HT-29 (cell line): ENCODE measurements at regions not wholly inside any gene's neighbourhood (a gene's known extent, or its start where the extent isn't known, plus 50 kb on each side); places are given as distances from the start of the nearest gene placed in this dataset.
"Not testable (repeated sequence)": the region's sequence is repeated elsewhere in the genome, so short reads cannot be mapped to it uniquely, and the experiment has no call there.

Experiments used
- DNase-seq: peaks from one replicate; pipeline ENCODE4 v3.0.0-alpha.2; 2015; ENCODE audit warnings: low spot score

DNA sequence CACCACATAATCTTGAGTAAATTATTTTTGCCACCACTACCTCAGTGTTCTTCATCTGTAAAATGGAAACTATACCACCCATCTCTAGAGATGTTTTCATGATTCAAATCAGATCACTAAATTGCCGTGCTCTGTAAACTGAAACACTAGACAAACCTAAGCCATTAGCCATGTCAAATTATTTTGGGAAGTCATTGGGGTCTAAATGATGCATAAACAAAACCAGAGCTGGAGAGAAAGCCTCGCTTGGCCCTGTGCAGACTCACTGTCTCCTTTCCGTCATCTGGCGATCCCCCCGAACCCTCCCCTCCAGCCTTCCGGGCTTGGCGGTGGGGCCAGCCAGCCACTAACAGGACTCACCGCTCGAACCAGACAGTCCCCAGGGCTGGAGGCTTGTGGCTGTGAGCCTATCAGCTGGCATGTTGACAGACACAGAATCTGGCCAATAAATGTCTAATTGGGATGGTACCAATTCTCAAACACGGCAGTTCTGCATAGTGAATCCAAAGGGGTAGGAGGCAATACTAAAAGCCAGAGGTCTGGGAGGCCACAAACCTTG, 256.5 kb downstream of the SEC61B start:
- no peak for DNase-seq

DNA sequence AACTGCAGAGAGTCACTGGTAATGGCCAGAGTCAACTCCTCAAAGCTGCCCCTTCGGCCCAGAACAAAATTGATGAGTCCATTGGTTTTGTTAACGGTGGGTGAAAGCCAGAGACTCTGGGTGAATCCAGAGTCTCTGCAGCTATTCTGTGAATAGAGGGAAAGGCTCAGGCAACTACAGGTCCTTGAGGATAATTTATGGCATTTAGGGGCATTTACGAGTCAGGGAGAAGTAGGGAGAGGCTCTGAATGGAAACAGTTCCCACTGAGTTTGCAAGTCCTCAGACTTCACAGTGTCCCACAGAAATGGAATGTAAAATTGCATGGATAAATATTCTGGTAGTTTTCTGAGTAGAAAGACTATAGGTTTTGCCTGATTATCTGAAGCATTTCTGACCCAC, 257.8 kb downstream of the SEC61B start:
- DNase-seq = no peak

GRCh38 chr9:99485459-99485858, 263.4 kb downstream of the SEC61B start:
- no peak for DNase-seq

GRCh38 chr9:99486684-99487083, 264.6 kb downstream of the SEC61B start:
- DNase-seq = no peak

- no peak for DNase-seq
Measured at GRCh38 chr9:99488131-99489059, 266.3 kb downstream of the SEC61B start.

DNA sequence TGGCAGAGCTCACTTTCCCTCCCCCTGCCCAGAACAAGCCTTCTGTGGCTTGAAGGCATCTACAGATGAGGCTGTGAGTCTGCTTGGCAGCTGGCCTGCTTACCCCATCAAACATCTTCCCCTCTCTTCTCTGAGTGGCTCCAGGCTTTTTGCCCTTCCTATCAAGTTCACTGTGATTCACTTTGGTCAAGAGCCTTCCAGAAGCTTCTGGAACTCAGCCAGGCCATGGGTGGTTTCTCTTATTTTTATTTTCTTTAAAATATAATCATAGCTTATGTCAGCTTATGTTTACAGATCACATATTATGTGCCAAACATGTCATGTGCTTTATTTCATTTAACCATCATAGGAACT, 267.0 kb downstream of the SEC61B start:
- no peak for DNase-seq

GRCh38 chr9:99490729-99491128, 268.6 kb downstream of the SEC61B start:
- no peak for DNase-seq

DNA sequence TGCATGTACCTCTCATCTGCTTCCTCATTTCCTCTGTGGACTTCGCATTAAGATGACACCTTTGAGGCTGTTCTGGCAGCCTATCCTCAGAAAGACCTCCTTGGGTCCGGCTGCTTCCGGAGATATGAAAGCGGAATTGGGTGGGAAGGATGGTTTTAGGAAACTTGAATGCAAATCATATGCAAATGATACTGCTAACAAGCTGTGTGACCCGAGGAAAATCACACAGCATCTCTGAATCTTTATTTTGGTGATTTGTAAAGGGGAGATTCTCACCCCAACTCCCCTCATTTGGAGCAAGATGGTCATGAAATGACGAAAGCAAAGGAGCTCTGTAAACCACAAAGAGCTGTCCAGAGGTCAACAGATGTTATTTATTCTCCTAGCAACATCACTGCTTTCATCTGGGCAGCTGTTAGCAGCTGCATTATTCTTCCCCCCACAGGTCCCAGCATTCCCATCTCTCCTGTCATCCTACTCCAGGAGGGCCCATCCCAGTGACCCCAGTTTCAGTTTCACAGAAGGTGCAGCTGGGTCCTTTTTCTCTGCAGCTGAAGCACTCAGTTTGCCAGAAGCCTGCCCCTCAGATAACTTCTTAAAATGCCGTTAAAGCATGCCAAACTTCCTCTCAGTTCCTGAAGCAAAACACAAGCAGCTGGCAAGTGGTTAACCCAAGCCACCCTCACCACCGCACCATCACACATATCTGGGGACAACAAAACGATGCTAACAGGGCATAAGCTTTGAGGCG, 269.5 kb downstream of the SEC61B start:
- DNase-seq = no peak

- DNase-seq = no peak
Measured at GRCh38 chr9:99497641-99498040, 275.6 kb downstream of the SEC61B start.

DNA sequence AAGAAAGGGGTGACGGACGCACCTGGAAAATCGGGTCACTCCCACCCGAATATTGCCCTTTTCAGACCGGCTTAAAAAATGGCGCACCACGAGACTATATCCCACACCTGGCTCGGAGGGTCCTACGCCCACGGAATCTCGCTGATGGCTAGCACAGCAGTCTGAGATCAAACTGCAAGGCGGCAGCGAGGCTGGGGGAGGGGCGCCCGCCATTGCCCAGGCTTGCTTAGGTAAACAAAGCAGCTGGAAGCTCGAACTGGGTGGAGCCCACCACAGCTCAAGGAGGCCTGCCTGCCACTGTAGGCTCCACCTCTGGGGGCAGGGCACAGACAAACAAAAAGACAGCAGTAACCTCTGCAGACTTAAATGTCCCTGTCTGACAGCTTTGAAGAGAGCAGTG, 276.9 kb downstream of the SEC61B start:
- DNase-seq = not testable (repeated sequence)

- DNase-seq = no peak
Measured at GRCh38 chr9:99505936-99506335, 283.9 kb downstream of the SEC61B start.

DNA sequence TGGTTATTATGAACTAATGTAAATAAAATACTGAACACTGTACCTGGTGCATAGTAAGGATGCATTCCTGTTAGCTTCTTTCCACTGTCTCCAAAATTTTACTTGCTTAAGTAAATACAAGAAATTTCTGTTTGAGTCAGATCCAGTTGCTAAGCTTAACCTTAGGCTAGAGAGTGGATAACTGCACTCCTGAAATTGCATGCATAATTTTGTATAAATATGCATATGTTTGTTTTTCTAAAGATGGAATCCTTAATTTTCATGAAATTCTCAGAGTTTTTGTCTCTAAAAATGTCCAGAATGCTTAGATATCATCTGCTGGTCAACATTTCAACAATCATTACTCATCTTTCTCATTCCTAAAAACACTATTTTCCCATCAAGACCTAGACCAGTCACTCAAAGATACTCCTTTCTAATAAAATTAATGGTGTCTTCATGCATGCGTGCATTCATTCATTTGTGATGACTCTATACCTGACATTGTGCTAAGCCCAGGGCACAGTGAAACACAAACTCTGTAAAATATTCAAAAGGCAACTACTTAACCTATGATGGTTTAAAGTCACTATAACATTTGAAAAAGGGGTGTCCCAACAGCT, 284.8 kb downstream of the SEC61B start:
- DNase-seq = no peak

- no peak for DNase-seq
Measured at GRCh38 chr9:99509065-99509745, 287.1 kb downstream of the SEC61B start.

DNA sequence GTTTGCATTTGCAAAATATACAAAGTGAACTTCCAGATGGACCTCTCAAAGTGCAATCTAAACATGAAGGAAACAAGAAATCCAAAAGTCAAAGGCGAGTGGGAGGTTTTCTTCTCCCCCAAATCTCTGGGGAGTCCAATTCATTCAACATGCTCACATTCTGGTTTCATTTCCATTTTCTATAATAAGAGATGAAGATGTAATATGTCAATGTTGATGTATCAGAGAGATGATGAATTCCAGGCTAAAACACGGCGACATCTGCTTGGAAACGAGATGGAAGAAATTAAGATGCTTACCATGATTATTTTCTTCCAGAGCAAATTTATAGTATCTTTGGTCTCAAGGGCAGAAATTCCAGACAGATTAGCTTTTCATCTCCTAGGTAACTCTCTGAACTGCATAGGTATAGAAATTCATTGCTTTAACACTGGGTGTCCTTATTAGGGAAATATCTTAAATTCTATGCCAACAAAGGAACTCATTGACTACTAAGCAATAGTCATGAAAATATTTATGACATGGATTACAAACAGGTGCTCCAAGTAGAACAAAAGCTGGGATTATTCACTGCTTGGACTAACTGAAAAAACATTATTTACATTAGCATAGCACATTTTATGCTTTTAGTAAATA, 287.9 kb downstream of the SEC61B start:
- no peak for DNase-seq

GRCh38 chr9:99511723-99512122, 289.6 kb downstream of the SEC61B start:
- DNase-seq = peak; percentile 5

DNA sequence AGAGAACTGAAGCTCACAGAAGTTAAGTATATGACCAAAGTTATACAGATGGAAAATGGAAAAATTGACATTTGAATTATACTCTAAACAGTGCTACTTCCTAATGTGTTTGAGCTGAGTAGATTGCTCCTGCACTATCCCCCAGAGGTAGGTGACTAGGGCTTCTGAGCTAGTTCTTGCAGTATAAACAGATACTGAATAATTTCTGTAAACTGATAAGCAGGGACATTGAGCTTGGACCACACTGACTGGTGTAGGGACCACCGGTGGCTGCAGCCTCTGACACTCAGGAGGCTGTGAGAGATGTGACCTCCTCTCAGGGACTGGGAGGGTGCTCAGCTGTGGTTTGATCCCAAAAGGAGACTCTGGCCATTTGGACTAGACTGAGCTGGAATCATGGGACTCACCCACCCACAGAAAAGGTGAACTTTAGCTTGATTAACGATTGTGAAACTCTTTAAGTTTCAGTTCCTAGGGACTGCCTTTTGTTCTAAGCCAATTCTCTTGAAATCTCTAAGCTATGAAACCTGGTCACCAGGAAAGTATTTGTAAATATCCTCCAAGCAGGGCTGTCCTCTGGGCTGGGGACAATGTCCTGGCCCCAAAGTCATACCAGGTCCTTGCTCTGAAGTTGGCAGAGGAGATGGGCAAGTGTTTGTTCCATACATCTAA, 291.5 kb downstream of the SEC61B start:
- no peak for DNase-seq

GRCh38 chr9:99515093-99515492, 293.0 kb downstream of the SEC61B start:
- no peak for DNase-seq

GRCh38 chr9:99515895-99516656, 294.0 kb downstream of the SEC61B start:
- DNase-seq = no peak

DNA sequence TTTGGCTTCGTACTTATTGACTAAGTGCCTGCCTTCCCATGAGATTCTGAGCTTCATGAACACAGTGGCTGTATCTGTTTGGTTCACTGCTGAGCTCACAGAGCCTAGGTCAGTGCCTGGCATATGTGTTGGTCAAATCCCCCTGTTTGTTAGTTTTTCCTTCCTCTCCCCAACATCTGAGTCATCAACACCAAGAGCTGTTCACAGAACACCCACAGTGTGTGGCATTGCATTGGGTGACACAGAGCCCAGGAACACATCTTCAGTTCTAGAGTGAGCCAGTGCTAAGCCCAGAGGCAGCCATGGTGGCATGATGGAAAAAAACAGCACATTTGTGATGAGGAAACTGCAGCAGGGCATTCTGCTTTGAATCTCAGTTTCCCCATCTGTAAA, 294.6 kb downstream of the SEC61B start:
- no peak for DNase-seq

DNA sequence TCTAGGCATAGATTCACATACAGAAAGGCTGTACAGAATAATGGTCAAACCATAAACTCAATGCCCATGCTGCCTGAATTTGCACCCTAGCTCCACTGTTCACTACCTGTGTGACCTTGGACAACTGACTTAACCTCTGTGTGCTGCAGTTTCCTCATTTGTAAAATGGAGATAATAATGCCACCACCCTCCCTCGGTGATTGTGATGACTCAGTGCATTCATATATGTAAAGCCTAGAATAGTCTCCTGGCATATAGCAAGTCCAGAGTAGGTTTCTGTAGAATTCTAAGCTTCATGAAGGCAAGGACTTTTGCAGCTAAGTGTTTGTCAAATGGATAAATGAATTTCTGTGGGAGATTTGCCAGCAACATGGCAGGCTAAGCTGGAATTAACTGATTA, 297.8 kb upstream of the NR4A3 start:
- no peak for DNase-seq
